PFSK-1 (cell line): ENCODE measurements at regions not wholly inside any gene's neighbourhood (a gene's known extent, or its start where the extent isn't known, plus 50 kb on each side); places are given as distances from the start of the nearest gene placed in this dataset.

Experiments
- POLR2AphosphoS5 ChIP-seq: IDR thresholded peaks from 2 replicates; pipeline ENCODE4 v1.6.1; 2012; ENCODE audit warnings: low read depth, mild to moderate bottlenecking, control low read depth, low read length, moderate library complexity
- REST ChIP-seq, 2 experiments: IDR thresholded peaks; 2 replicates each; pipeline versions ENCODE4 v1.6.1 to v1.8.0; 2011 to 2012; ENCODE audit warnings: low read depth in 2 of 2, low read length in 2 of 2, control low read depth in 1 of 2, inconsistent platforms in 1 of 2, mild to moderate bottlenecking in 1 of 2, moderate library complexity in 1 of 2; ENCODE audit not compliant: insufficient read depth in 1 of 2
- SIN3A ChIP-seq: IDR thresholded peaks from 2 replicates; pipeline ENCODE4 v1.6.1; 2012; ENCODE audit warnings: mild to moderate bottlenecking, low read length, moderate library complexity, borderline replicate concordance; ENCODE audit not compliant: insufficient read depth
- TAF1 ChIP-seq: IDR thresholded peaks from 2 replicates; pipeline ENCODE4 v1.6.1; 2012; ENCODE audit warnings: low read length, control low read depth, borderline replicate concordance; ENCODE audit not compliant: insufficient read depth

GRCh38 chr15:54990793-54991192 is 205.9 kb downstream of the RSL24D1 start:
- TF ChIP-seq SIN3A (no peak), REST (IDR thresholded peaks at IDR 0.05; ENCODE audit: insufficient read depth in 1 of 2, low read depth in 2 of 2, low read length in 2 of 2) (no peak), POLR2AphosphoS5 (no peak), TAF1 (no peak)
